PC-9 (cell line): ENCODE measurements at regions not wholly inside any gene's neighbourhood (a gene's known extent, or its start where the extent isn't known, plus 50 kb on each side); places are given as distances from the start of the nearest gene placed in this dataset.

ENCODE experiments used
- BruUV-seq: library from RNA; stranded (reverse); fragments of 400-500 nt; replicated peaks from 2 replicates; lab custom pipeline; 2021; lab: Mats Ljungman, UMichigan
- CTCF ChIA-PET: fragments of 300-600 bp; sonication (Branson Sonifier 250); formaldehyde crosslinking; loops from one replicate; lab custom pipeline; 2022; ENCODE audit warnings: antibody characterized with exemption; lab: Charles Lee
- POLR2A ChIA-PET: fragments of 300-600 bp; sonication (Branson Sonifier 250); formaldehyde crosslinking; loops from one replicate; lab custom pipeline; 2022; ENCODE audit warnings: antibody characterized with exemption; ENCODE audit not compliant: unreplicated experiment; lab: Charles Lee
- DNase-seq, 2 experiments: peaks; one replicate each; pipeline versions ENCODE4 v3.0.0 to v3.0.0-alpha.2; 2015 to 2022; ENCODE audit warnings: mixed read lengths in 1 of 2
- H2AFZ ChIP-seq: fragments of 200-600 bp; sonication (generic); 2 replicates; pipeline ENCODE4 v1.8.1; 2017; ENCODE audit warnings: antibody characterized with exemption
- H3F3A ChIP-seq: fragments of 200-600 bp; sonication (generic); 2 replicates; pipeline ENCODE4 v1.8.1; 2017; ENCODE audit warnings: antibody characterized with exemption, mild to moderate bottlenecking, low read depth; ENCODE audit not compliant: insufficient read depth
- H3K27ac ChIP-seq: fragments of 200-600 bp; sonication (generic); 2 replicates; pipeline ENCODE4 v1.6.1; 2016; ENCODE audit warnings: mixed run types
- H3K27me3 ChIP-seq: fragments of 200-600 bp; sonication (generic); 2 replicates; pipeline ENCODE4 v1.6.1; 2016; ENCODE audit warnings: low read depth, mixed run types; ENCODE audit not compliant: insufficient read depth
- H3K36me3 ChIP-seq: fragments of 200-600 bp; sonication (generic); 2 replicates; pipeline ENCODE4 v1.6.1; 2016; ENCODE audit warnings: low read depth, mixed run types
- H3K4me1 ChIP-seq: fragments of 200-600 bp; sonication (generic); replicated peaks from 2 replicates; pipeline ENCODE4 v1.6.1; 2016; ENCODE audit warnings: mixed run types; ENCODE audit not compliant: insufficient read depth
- H3K4me2 ChIP-seq: fragments of 200-600 bp; sonication (generic); 2 replicates; pipeline ENCODE4 v1.6.1; 2017; ENCODE audit warnings: mixed run types
- H3K4me3 ChIP-seq: fragments of 200-600 bp; sonication (generic); 2 replicates; pipeline ENCODE4 v1.6.1; 2016; ENCODE audit warnings: mixed run types
- H3K79me2 ChIP-seq: fragments of 200-600 bp; sonication (generic); 2 replicates; pipeline ENCODE4 v1.6.1; 2017; ENCODE audit warnings: low read depth, mixed run types
- H3K9me2 ChIP-seq: fragments of 200-600 bp; sonication (generic); 2 replicates; pipeline ENCODE4 v1.8.1; 2017; ENCODE audit warnings: mild to moderate bottlenecking; ENCODE audit not compliant: insufficient read depth
- H3K9me3 ChIP-seq: fragments of 200-600 bp; sonication (generic); 2 replicates; pipeline ENCODE4 v1.8.1; 2016; ENCODE audit warnings: low read depth; ENCODE audit not compliant: insufficient read depth
- H4K20me1 ChIP-seq: fragments of 200-600 bp; sonication (generic); 2 replicates; pipeline ENCODE4 v1.8.1; 2017; ENCODE audit not compliant: insufficient read depth
- CTCF ChIP-seq: fragments of 200-600 bp; sonication (generic); conservative IDR thresholded peaks from 2 replicates; pipeline ENCODE4 v1.6.1; 2017; ENCODE audit warnings: mixed run types, antibody characterized with exemption, mild to moderate bottlenecking, moderate library complexity
- EZH2 ChIP-seq: fragments of 200-600 bp; sonication (generic); IDR thresholded peaks from 2 replicates; pipeline ENCODE4 v1.8.0; 2017; ENCODE audit warnings: antibody characterized with exemption, low read depth
- intact Hi-C: fragments of 100-400 bp; cut with micrococcal nuclease; formaldehyde crosslinking; loops from one replicate; pipeline ENCODE4 v1.10.0; 2022; ENCODE audit not compliant: unreplicated experiment

DNA sequence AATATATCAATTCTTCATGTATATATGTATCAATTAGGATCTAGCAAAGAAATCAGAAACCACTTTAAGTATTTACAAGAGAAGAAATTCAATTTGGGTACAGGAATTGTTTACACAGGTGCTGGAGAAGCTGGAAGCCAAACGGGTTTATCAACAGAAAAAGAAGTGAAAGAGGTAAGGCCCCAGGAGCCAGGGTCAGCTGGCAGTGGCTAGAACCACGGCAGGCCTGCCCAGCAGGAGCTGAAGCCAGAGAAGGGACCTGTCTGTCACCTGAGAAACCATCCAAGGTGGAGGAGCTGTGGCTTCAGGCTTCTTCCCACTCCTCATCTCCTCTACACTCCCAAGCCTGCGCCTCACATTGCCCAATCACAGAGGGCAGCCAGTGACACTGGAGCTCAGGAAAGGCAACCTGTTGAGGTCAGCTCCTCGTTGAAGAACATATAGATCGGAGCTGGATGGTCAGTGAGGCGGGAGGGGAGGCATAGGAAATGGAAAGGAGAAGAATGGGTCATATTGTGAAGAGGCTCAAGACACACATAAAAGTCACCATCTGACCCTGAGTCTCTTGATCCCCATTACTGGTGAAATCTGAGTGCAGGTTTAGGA is 182.6 kb downstream of the REEP3 start:
- no peaks in the 10 kb centered on the region for H3K27me3 ChIP-seq
- peaks cover 55% of the 10 kb centered on the region for H3K4me1 ChIP-seq
- BruUV-seq = no TSS peak
- H2AFZ ChIP-seq = peak overlapping the region; percentile 55
- no peak for TF ChIP-seq EZH2
- TF ChIP-seq CTCF = no peak
- peak overlapping the region; percentile 47; the same call in 1 of the 2 replicates for H3K27ac ChIP-seq
- peaks cover 40% of the 10 kb centered on the region for H3F3A ChIP-seq
- no peaks in the 10 kb centered on the region for H3K9me2 ChIP-seq
- H3K4me2 ChIP-seq = 0 out of 2 replicates have a peak overlapping the region, but pooled peaks have one; percentile 2
- H4K20me1 ChIP-seq = no peaks in the 10 kb centered on the region
- H3K36me3 ChIP-seq = no peaks in the 10 kb centered on the region
- no peaks in the 10 kb centered on the region; the same call in 1 of the 2 replicates for H3K9me3 ChIP-seq
- intact Hi-C loops = no loop called here
- ChIA-PET CTCF (interaction anchor here (0.6 to 1.0 kb wide), 3 partner anchors 16 to 209 kb away, joined by 3 to 5 read pairs (median 3); no protein-coding TSS in a partner anchor), POLR2A (interaction anchor here (0.6 kb wide), 1 partner anchor 122 kb away, joined by 7 read pairs; no protein-coding TSS in a partner anchor)
- DNase-seq = peak in 1 of 2 experiments; percentile 64
- no peak overlapping the region for H3K4me3 ChIP-seq
- no peaks in the 10 kb centered on the region for H3K79me2 ChIP-seq

DNA sequence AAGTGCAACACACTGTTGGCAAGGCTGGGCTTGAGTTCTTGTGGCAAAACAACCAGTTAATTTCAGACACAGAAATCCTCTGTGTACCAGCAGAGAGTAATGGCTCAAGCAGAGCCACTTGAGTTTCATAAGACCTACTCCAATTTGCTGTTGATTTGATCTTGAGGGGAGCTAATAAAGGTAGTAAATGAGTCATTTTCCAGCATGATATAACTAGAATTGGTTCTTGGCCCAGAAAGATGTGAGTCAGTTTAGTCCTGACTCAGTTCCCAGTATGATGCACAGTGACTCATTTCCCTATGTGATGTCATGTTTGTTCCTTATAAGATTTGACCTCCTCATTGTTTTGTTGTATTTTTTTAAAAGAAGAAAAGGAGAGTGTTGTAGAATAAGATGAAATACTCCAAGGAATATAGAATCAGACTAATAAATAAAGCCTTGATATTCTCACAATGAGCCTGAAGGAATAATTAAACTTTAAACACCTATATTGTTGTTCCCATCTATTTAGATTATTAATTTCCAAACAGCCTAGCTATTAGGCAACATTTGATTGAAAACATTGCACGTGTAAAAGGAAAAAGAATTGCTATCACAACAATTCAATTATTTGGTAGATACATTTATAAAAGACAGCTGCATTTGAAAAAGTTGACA is 186.2 kb downstream of the REEP3 start:
- H3K27me3 ChIP-seq = no peaks in the 10 kb centered on the region
- H2AFZ ChIP-seq = no peak overlapping the region
- no peaks in the 10 kb centered on the region for H3K36me3 ChIP-seq
- no peaks in the 10 kb centered on the region for H3K9me2 ChIP-seq
- H4K20me1 ChIP-seq = no peaks in the 10 kb centered on the region
- H3K27ac ChIP-seq = peak overlapping the region; percentile 59
- no peaks in the 10 kb centered on the region; the same call in 1 of the 2 replicates for H3K9me3 ChIP-seq
- H3K79me2 ChIP-seq = no peaks in the 10 kb centered on the region
- intact Hi-C loops = no loop called here
- no peak for TF ChIP-seq EZH2
- no peak for TF ChIP-seq CTCF
- POLR2A ChIA-PET = interaction anchor here (1.0 kb wide), 1 partner anchor 77 kb away, joined by 3 read pairs; no protein-coding TSS in a partner anchor
- CTCF ChIA-PET = interaction anchor here (1.0 kb wide), 1 partner anchor 13 kb away, joined by 5 read pairs; no protein-coding TSS in a partner anchor
- BruUV-seq = no TSS peak
- H3F3A ChIP-seq = peaks cover 30% of the 10 kb centered on the region
- peak overlapping the region; percentile 30; the same call in 1 of the 2 replicates for H3K4me2 ChIP-seq
- H3K4me1 ChIP-seq = peaks cover 47% of the 10 kb centered on the region
- DNase-seq = peak; percentile 35 to 98
- no peak overlapping the region for H3K4me3 ChIP-seq

DNA sequence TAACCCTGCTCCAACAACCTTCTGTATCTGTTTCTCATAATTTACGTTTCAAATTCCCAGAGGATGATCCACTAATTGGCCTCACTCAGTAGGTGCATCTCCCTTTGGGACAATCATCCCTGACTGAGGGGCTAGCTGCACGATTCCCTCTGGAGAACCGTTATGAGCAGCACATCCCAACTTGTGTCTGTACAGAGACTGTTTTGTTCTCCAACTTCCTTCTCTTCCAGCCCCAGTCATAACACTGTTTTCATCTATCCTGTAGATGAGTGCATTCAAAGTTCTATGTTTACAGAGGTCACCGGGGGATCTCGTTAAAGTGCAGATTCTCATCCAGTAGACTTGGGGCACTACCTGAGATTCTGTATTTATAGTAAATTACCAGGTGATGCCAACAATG is 187.2 kb downstream of the REEP3 start:
- no peak for DNase-seq
- Histone ChIP-seq H3K27me3 (no peaks in the 10 kb centered on the region), H3K4me2 (no peak overlapping the region), H3K4me1 (peaks cover 50% of the 10 kb centered on the region), H3K27ac (no peak overlapping the region), H3K9me3 (no peaks in the 10 kb centered on the region; the same call in 1 of the 2 replicates), H3K9me2 (no peaks in the 10 kb centered on the region), H4K20me1 (no peaks in the 10 kb centered on the region), H3F3A (peaks cover 41% of the 10 kb centered on the region), H2AFZ (no peak overlapping the region), H3K79me2 (no peaks in the 10 kb centered on the region), H3K36me3 (no peaks in the 10 kb centered on the region), H3K4me3 (no peak overlapping the region)
- no TSS peak for BruUV-seq
- ChIA-PET CTCF (no interaction called here), POLR2A (no interaction called here)
- intact Hi-C loops = no loop called here
- no peak for TF ChIP-seq CTCF
- TF ChIP-seq EZH2 = no peak
